ENCODE measurements at regions not wholly inside any gene's neighbourhood (a gene's known extent, or its start where the extent isn't known, plus 50 kb on each side); places are given as distances from the start of the nearest gene placed in this dataset.

GRCh38 chr13:105319875-105320274, 1215.6 kb downstream of the EFNB2 start:
- H2AFZ ChIP-seq (ENCODE audit: low read length) = no peak overlapping the region
- no peak overlapping the region for H3K27ac ChIP-seq (ENCODE audit: insufficient read depth, low read length)
- no peaks in the 10 kb centered on the region for H3K9me3 ChIP-seq (ENCODE audit: control insufficient read depth, insufficient read depth, low read depth, low read length)
- no peaks in the 10 kb centered on the region for H3K4me1 ChIP-seq (ENCODE audit: control insufficient read depth, extremely low read depth, insufficient read depth, low read length)
- H3K4me2 ChIP-seq (ENCODE audit: extremely low read depth, insufficient read depth, low read length) = no peak overlapping the region
- H3K79me2 ChIP-seq (ENCODE audit: control insufficient read depth, insufficient read depth, low read length) = no peaks in the 10 kb centered on the region
- no peaks in the 10 kb centered on the region for H4K20me1 ChIP-seq (ENCODE audit: control insufficient read depth, extremely low read depth, insufficient read depth, low read length)
- no peak overlapping the region for H3K9ac ChIP-seq (ENCODE audit: insufficient read depth, low read length)
- TF ChIP-seq EZH2 (IDR thresholded peaks at IDR 0.05; ENCODE audit: low read length, missing control alignments) = no peak
- TF ChIP-seq CTCF (conservative IDR thresholded peaks at IDR 0.05 in 1 of 2, IDR thresholded peaks at IDR 0.05 in 1 of 2; ENCODE audit: low read depth in 1 of 2, low read length in 2 of 2) = no peak
- DNase-seq (ENCODE audit: low read depth in 2 of 2) = no peak
- H3K27me3 ChIP-seq (ENCODE audit: control insufficient read depth, insufficient read depth, low read length) = no peaks in the 10 kb centered on the region
- no peaks in the 10 kb centered on the region for H3K36me3 ChIP-seq (ENCODE audit: control insufficient read depth, insufficient read depth, low read length)
- H3K4me3 ChIP-seq (replicated peaks in 1 of 4; ENCODE audit: control extremely low read depth in 1 of 4, insufficient read depth in 1 of 4, low read depth in 3 of 4, low read length in 4 of 4) = no peak overlapping the region

- H3K9me3 ChIP-seq (ENCODE audit: control insufficient read depth, insufficient read depth, low read depth, low read length) = no peaks in the 10 kb centered on the region
- no peak overlapping the region for H2AFZ ChIP-seq (ENCODE audit: low read length)
- no peaks in the 10 kb centered on the region for H3K4me1 ChIP-seq (ENCODE audit: control insufficient read depth, extremely low read depth, insufficient read depth, low read length)
- no peak for TF ChIP-seq EZH2 (IDR thresholded peaks at IDR 0.05; ENCODE audit: low read length, missing control alignments)
- no peak for TF ChIP-seq CTCF (conservative IDR thresholded peaks at IDR 0.05 in 1 of 2, IDR thresholded peaks at IDR 0.05 in 1 of 2; ENCODE audit: low read depth in 1 of 2, low read length in 2 of 2)
- no peak overlapping the region for H3K9ac ChIP-seq (ENCODE audit: insufficient read depth, low read length)
- no peak overlapping the region for H3K4me2 ChIP-seq (ENCODE audit: extremely low read depth, insufficient read depth, low read length)
- DNase-seq (ENCODE audit: low read depth in 2 of 2) = no peak
- H3K4me3 ChIP-seq (replicated peaks in 1 of 4; ENCODE audit: control extremely low read depth in 1 of 4, insufficient read depth in 1 of 4, low read depth in 3 of 4, low read length in 4 of 4) = no peak overlapping the region
- H4K20me1 ChIP-seq (ENCODE audit: control insufficient read depth, extremely low read depth, insufficient read depth, low read length) = no peaks in the 10 kb centered on the region
- H3K27me3 ChIP-seq (ENCODE audit: control insufficient read depth, insufficient read depth, low read length) = no peaks in the 10 kb centered on the region
- no peaks in the 10 kb centered on the region for H3K79me2 ChIP-seq (ENCODE audit: control insufficient read depth, insufficient read depth, low read length)
- H3K36me3 ChIP-seq (ENCODE audit: control insufficient read depth, insufficient read depth, low read length) = no peaks in the 10 kb centered on the region
- H3K27ac ChIP-seq (ENCODE audit: insufficient read depth, low read length) = no peak overlapping the region
These were observed 1218.7 kb downstream of the EFNB2 start for GRCh38 chr13:105316731-105317130.

- Histone ChIP-seq H3K4me2 (ENCODE audit: extremely low read depth, insufficient read depth, low read length) (no peak overlapping the region), H3K27me3 (ENCODE audit: control insufficient read depth, insufficient read depth, low read length) (no peaks in the 10 kb centered on the region), H3K36me3 (ENCODE audit: control insufficient read depth, insufficient read depth, low read length) (no peaks in the 10 kb centered on the region), H3K4me1 (ENCODE audit: control insufficient read depth, extremely low read depth, insufficient read depth, low read length) (no peaks in the 10 kb centered on the region), H3K9ac (ENCODE audit: insufficient read depth, low read length) (no peak overlapping the region), H3K79me2 (ENCODE audit: control insufficient read depth, insufficient read depth, low read length) (no peaks in the 10 kb centered on the region), H4K20me1 (ENCODE audit: control insufficient read depth, extremely low read depth, insufficient read depth, low read length) (no peaks in the 10 kb centered on the region), H3K27ac (ENCODE audit: insufficient read depth, low read length) (no peak overlapping the region), H3K9me3 (ENCODE audit: control insufficient read depth, insufficient read depth, low read depth, low read length) (no peaks in the 10 kb centered on the region), H3K4me3 (replicated peaks in 1 of 4; ENCODE audit: control extremely low read depth in 1 of 4, insufficient read depth in 1 of 4, low read depth in 3 of 4, low read length in 4 of 4) (no peak overlapping the region), H2AFZ (ENCODE audit: low read length) (no peak overlapping the region)
- TF ChIP-seq CTCF (conservative IDR thresholded peaks at IDR 0.05 in 1 of 2, IDR thresholded peaks at IDR 0.05 in 1 of 2; ENCODE audit: low read depth in 1 of 2, low read length in 2 of 2) = no peak
- TF ChIP-seq EZH2 (IDR thresholded peaks at IDR 0.05; ENCODE audit: low read length, missing control alignments) = no peak
- DNase-seq (ENCODE audit: low read depth in 2 of 2) = no peak
These were observed 1222.6 kb downstream of the EFNB2 start for GRCh38 chr13:105312906-105313305.
